SK-N-SH (cell line): ENCODE measurements at regions not wholly inside any gene's neighbourhood (a gene's known extent, or its start where the extent isn't known, plus 50 kb on each side); places are given as distances from the start of the nearest gene placed in this dataset.
A peak's percentile ranks its signal among the peaks of the same experiment; 100 is the strongest.

ENCODE experiments used
- CHD2 ChIP-seq: fragments of 150-350 bp; IDR thresholded peaks from 2 replicates; pipeline ENCODE4 v1.6.1; 2018; ENCODE audit warnings: low read length; ENCODE audit not compliant: partially characterized antibody
- ELF1 ChIP-seq: IDR thresholded peaks from 2 replicates; pipeline ENCODE4 v1.4.0; 2012
- EZH2phosphoT487 ChIP-seq: fragments of 200-600 bp; sonication (generic); IDR thresholded peaks from 2 replicates; pipeline ENCODE4 v1.6.1; 2017; ENCODE audit warnings: low read depth, mixed run types, mild to moderate bottlenecking, antibody characterized with exemption, moderate library complexity, borderline replicate concordance
- FOXJ3 ChIP-seq: sonication (generic); formaldehyde crosslinking; IDR thresholded peaks from 2 replicates; pipeline ENCODE4 v1.5.1; 2020; ENCODE audit warnings: mild to moderate bottlenecking, missing genetic modification reagents
- GATA2 ChIP-seq: sonication (generic); formaldehyde crosslinking; IDR thresholded peaks from 2 replicates; pipeline ENCODE4 v1.5.0; 2020; ENCODE audit warnings: mild to moderate bottlenecking, missing genetic modification reagents
- MEF2A ChIP-seq: IDR thresholded peaks from 2 replicates; pipeline ENCODE4 v1.4.0; 2012; ENCODE audit warnings: low read depth, borderline replicate concordance
- NFIC ChIP-seq: IDR thresholded peaks from 2 replicates; pipeline ENCODE4 v1.4.0; 2012; ENCODE audit warnings: borderline replicate concordance
- RAD21 ChIP-seq: IDR thresholded peaks from 2 replicates; pipeline ENCODE4 v1.6.1; 2012; ENCODE audit warnings: mild to moderate bottlenecking, low read length
- RCOR1 ChIP-seq: fragments of 150-350 bp; IDR thresholded peaks from 2 replicates; pipeline ENCODE4 v1.6.1; 2017; ENCODE audit warnings: antibody characterized with exemption, low read length
- RFX5 ChIP-seq: IDR thresholded peaks from 2 replicates; pipeline ENCODE4 v1.6.1; 2012; ENCODE audit warnings: mild to moderate bottlenecking, improper control_type of control experiment, low read length
- RXRA ChIP-seq: IDR thresholded peaks from 2 replicates; pipeline ENCODE4 v1.4.0; 2012; ENCODE audit warnings: low read depth, mild to moderate bottlenecking, borderline replicate concordance
- TCF12 ChIP-seq: IDR thresholded peaks from 2 replicates; pipeline ENCODE4 v1.4.0; 2012
- TEAD4 ChIP-seq: IDR thresholded peaks from 2 replicates; pipeline ENCODE4 v1.4.0; 2012; ENCODE audit warnings: mild to moderate bottlenecking, borderline replicate concordance; ENCODE audit not compliant: insufficient read depth
- YY1 ChIP-seq: IDR thresholded peaks from 2 replicates; pipeline ENCODE4 v1.4.0; 2012; ENCODE audit warnings: low read depth, mild to moderate bottlenecking
- TF ChIP-seq, protein P1 (sequence below): IDR thresholded peaks from 2 replicates; pipeline ENCODE4 v1.6.1; 2012; ENCODE audit warnings: mild to moderate bottlenecking, low read depth, low read length, moderate library complexity
- TF ChIP-seq, protein P2 (sequence below): IDR thresholded peaks from 2 replicates; pipeline ENCODE4 v1.4.0; 2012; ENCODE audit warnings: low read depth
- TF ChIP-seq, protein P3 (sequence below): IDR thresholded peaks from 2 replicates; pipeline ENCODE4 v1.4.0; 2012; ENCODE audit warnings: low read depth, borderline replicate concordance
- TF ChIP-seq, protein P4 (sequence below): fragments of 150-350 bp; IDR thresholded peaks from 2 replicates; pipeline ENCODE4 v1.6.1; 2017; ENCODE audit warnings: antibody characterized with exemption, low read length, low read depth, borderline replicate concordance
- TF ChIP-seq, protein P5 (sequence below): fragments of 200-600 bp; sonication (generic); IDR thresholded peaks from 2 replicates; pipeline ENCODE4 v1.6.1; 2017; ENCODE audit warnings: antibody characterized with exemption, mild to moderate bottlenecking, moderate library complexity

DNA sequence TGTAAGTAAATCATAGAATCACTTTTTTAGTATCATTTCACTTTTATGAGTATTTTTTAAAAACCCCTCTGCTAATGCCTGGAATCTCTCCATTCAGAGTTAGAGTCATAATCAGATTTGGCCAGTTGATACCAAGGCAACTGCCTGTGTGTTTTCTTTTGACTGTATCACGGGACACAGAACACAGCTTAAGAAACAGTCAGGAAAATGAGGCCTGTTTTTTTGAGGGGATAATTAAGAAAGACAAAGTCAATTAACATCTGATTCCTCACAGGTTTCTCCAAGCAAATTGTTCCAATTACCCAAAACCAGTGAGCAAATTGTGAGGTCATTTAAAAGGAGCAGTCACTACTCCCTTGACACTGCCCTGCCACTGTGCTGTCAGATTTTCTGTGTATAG, 944.5 kb upstream of the SOX9 start (continued):
- TF ChIP-seq GATA2: peak; percentile 66
- no peak for TF ChIP-seq MEF2A
- no peak for TF ChIP-seq YY1
- TF ChIP-seq NFIC: no peak
- peak; percentile 13; the same call in 1 of the 2 replicates for TF ChIP-seq TCF12
- TF ChIP-seq, protein P1, sequence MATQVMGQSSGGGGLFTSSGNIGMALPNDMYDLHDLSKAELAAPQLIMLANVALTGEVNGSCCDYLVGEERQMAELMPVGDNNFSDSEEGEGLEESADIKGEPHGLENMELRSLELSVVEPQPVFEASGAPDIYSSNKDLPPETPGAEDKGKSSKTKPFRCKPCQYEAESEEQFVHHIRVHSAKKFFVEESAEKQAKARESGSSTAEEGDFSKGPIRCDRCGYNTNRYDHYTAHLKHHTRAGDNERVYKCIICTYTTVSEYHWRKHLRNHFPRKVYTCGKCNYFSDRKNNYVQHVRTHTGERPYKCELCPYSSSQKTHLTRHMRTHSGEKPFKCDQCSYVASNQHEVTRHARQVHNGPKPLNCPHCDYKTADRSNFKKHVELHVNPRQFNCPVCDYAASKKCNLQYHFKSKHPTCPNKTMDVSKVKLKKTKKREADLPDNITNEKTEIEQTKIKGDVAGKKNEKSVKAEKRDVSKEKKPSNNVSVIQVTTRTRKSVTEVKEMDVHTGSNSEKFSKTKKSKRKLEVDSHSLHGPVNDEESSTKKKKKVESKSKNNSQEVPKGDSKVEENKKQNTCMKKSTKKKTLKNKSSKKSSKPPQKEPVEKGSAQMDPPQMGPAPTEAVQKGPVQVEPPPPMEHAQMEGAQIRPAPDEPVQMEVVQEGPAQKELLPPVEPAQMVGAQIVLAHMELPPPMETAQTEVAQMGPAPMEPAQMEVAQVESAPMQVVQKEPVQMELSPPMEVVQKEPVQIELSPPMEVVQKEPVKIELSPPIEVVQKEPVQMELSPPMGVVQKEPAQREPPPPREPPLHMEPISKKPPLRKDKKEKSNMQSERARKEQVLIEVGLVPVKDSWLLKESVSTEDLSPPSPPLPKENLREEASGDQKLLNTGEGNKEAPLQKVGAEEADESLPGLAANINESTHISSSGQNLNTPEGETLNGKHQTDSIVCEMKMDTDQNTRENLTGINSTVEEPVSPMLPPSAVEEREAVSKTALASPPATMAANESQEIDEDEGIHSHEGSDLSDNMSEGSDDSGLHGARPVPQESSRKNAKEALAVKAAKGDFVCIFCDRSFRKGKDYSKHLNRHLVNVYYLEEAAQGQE: no peak
- no peak for TF ChIP-seq ELF1
- no peak for TF ChIP-seq RAD21
- TF ChIP-seq, protein P2, sequence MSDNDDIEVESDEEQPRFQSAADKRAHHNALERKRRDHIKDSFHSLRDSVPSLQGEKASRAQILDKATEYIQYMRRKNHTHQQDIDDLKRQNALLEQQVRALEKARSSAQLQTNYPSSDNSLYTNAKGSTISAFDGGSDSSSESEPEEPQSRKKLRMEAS: no peak
- no peak for TF ChIP-seq RXRA
- no peak for TF ChIP-seq TEAD4
- TF ChIP-seq FOXJ3 (CRISPR knock-in tag): 0 out of 2 replicates have a peak, but pooled peaks have one; percentile 39
- TF ChIP-seq RCOR1: 0 out of 2 replicates have a peak, but pooled peaks have one; percentile 9
- TF ChIP-seq, protein P3, sequence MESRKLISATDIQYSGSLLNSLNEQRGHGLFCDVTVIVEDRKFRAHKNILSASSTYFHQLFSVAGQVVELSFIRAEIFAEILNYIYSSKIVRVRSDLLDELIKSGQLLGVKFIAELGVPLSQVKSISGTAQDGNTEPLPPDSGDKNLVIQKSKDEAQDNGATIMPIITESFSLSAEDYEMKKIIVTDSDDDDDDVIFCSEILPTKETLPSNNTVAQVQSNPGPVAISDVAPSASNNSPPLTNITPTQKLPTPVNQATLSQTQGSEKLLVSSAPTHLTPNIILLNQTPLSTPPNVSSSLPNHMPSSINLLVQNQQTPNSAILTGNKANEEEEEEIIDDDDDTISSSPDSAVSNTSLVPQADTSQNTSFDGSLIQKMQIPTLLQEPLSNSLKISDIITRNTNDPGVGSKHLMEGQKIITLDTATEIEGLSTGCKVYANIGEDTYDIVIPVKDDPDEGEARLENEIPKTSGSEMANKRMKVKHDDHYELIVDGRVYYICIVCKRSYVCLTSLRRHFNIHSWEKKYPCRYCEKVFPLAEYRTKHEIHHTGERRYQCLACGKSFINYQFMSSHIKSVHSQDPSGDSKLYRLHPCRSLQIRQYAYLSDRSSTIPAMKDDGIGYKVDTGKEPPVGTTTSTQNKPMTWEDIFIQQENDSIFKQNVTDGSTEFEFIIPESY: no peak
- TF ChIP-seq CHD2: peak; percentile 11
- TF ChIP-seq, protein P4, sequence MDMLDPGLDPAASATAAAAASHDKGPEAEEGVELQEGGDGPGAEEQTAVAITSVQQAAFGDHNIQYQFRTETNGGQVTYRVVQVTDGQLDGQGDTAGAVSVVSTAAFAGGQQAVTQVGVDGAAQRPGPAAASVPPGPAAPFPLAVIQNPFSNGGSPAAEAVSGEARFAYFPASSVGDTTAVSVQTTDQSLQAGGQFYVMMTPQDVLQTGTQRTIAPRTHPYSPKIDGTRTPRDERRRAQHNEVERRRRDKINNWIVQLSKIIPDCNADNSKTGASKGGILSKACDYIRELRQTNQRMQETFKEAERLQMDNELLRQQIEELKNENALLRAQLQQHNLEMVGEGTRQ: no peak
- TF ChIP-seq EZH2phosphoT487: no peak
- no peak for TF ChIP-seq RFX5
- TF ChIP-seq, protein P5, sequence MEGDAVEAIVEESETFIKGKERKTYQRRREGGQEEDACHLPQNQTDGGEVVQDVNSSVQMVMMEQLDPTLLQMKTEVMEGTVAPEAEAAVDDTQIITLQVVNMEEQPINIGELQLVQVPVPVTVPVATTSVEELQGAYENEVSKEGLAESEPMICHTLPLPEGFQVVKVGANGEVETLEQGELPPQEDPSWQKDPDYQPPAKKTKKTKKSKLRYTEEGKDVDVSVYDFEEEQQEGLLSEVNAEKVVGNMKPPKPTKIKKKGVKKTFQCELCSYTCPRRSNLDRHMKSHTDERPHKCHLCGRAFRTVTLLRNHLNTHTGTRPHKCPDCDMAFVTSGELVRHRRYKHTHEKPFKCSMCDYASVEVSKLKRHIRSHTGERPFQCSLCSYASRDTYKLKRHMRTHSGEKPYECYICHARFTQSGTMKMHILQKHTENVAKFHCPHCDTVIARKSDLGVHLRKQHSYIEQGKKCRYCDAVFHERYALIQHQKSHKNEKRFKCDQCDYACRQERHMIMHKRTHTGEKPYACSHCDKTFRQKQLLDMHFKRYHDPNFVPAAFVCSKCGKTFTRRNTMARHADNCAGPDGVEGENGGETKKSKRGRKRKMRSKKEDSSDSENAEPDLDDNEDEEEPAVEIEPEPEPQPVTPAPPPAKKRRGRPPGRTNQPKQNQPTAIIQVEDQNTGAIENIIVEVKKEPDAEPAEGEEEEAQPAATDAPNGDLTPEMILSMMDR: no peak
